HepG2 (cell line): ENCODE measurements at regions not wholly inside any gene's neighbourhood (a gene's known extent, or its start where the extent isn't known, plus 50 kb on each side); places are given as distances from the start of the nearest gene placed in this dataset.

ENCODE experiments used
- GTF2F1 ChIP-seq: fragments of 150-350 bp; IDR thresholded peaks from 2 replicates; pipeline ENCODE4 v1.6.1; 2014; ENCODE audit warnings: low read length
- PBX3 ChIP-seq: sonication (generic); formaldehyde crosslinking; IDR thresholded peaks from 2 replicates; pipeline ENCODE4 v1.8.1; 2023; ENCODE audit warnings: missing genetic modification reagents, inconsistent platforms, borderline replicate concordance
- RBM22 ChIP-seq: fragments of 200-400 bp; formaldehyde crosslinking; optimal IDR thresholded peaks from 2 replicates; pipeline ENCODE3; 2017; ENCODE audit warnings: mild to moderate bottlenecking, low read length, moderate library complexity
- SIN3B ChIP-seq: fragments of 150-350 bp; IDR thresholded peaks from 2 replicates; pipeline ENCODE4 v1.6.1; 2014; ENCODE audit warnings: low read length
- TCF12 ChIP-seq, 2 experiments: fragments of 450-650 bp in 1 of 2; sonication (generic) in 1 of 2; formaldehyde crosslinking in 1 of 2; IDR thresholded peaks; 2 replicates each; pipeline versions ENCODE4 v1.6.1 to v1.8.0; 2017 to 2022; ENCODE audit warnings: antibody characterized with exemption in 1 of 2, mild to moderate bottlenecking in 1 of 2, missing genetic modification reagents in 1 of 2, moderate library complexity in 1 of 2
- ZNF503 ChIP-seq: sonication (generic); formaldehyde crosslinking; IDR thresholded peaks from 2 replicates; pipeline ENCODE4 v1.4.0; 2020; ENCODE audit warnings: missing genetic modification reagents
- ZNF724P ChIP-seq: sonication (generic); formaldehyde crosslinking; IDR thresholded peaks from 2 replicates; pipeline ENCODE4 v1.8.0; 2022; ENCODE audit warnings: missing genetic modification reagents, borderline replicate concordance
- ZUFSP ChIP-seq: sonication (generic); formaldehyde crosslinking; IDR thresholded peaks from 2 replicates; pipeline ENCODE4 v1.9.0; 2021; ENCODE audit warnings: missing genetic modification reagents, mild to moderate bottlenecking, borderline replicate concordance

GRCh38 chr3:182115328-182116015 is 403.7 kb downstream of the SOX2 start (continued):
- no peak for TF ChIP-seq ZNF503 (CRISPR knock-in tag)
- no peak for TF ChIP-seq SIN3B
- no peak for TF ChIP-seq ZNF724P (CRISPR knock-in tag)
- TF ChIP-seq PBX3 (CRISPR knock-in tag) = no peak
- no peak for TF ChIP-seq ZUFSP (CRISPR knock-in tag)
- no peak for TF ChIP-seq RBM22
- no peak for TF ChIP-seq TCF12 (IDR thresholded peaks at IDR 0.05)
- no peak for TF ChIP-seq TCF12 (CRISPR knock-in tag; IDR thresholded peaks at IDR 0.05)
- no peak for TF ChIP-seq GTF2F1
